Vagina (tissue), 2 donors: ENCODE measurements at regions not wholly inside any gene's neighbourhood (a gene's known extent, or its start where the extent isn't known, plus 50 kb on each side); places are given as distances from the start of the nearest gene placed in this dataset.

ENCODE experiments used
- DNase-seq, 2 donors: peaks; one replicate each; pipeline ENCODE4 v3.0.0-alpha.2; 2017; ENCODE audit errors: extremely low spot score in 2 of 2
- H3K27ac ChIP-seq: fragments of 200-600 bp; sonication (generic); one replicate; pipeline ENCODE4 v1.5.1; 2019
- H3K27me3 ChIP-seq: fragments of 200-600 bp; sonication (generic); one replicate; pipeline ENCODE4 v1.5.1; 2019
- H3K36me3 ChIP-seq, 2 donors: fragments of 200-600 bp; sonication (generic); one replicate each; pipeline ENCODE4 v1.5.1; 2017 to 2019
- H3K4me1 ChIP-seq: fragments of 200-600 bp; sonication (generic); one replicate; pipeline ENCODE4 v1.5.1; 2019
- H3K4me3 ChIP-seq, 2 donors: fragments of 200-600 bp; sonication (generic); 1 replicate in 1 of 2; 2 replicates in 1 of 2; pipeline ENCODE4 v1.5.1; 2016 to 2019
- H3K9me3 ChIP-seq: fragments of 200-600 bp; sonication (generic); one replicate; pipeline ENCODE4 v1.5.1; 2019
- CTCF ChIP-seq, 3 experiments: fragments of 450-650 bp in 2 of 3; fragments of 200-600 bp in 1 of 3; sonication (generic) in 1 of 3; IDR thresholded peaks; one replicate each; pipeline ENCODE4 v1.5.1; 2017 to 2019; ENCODE audit warnings: antibody characterized with exemption in 3 of 3, mild to moderate bottlenecking in 2 of 3, moderate library complexity in 2 of 3
- POLR2A ChIP-seq, 2 donors: fragments of 450-650 bp; IDR thresholded peaks; one replicate each; pipeline ENCODE4 v1.6.1; 2017; ENCODE audit warnings: antibody characterized with exemption in 2 of 2, mild to moderate bottlenecking in 2 of 2, moderate library complexity in 2 of 2
- POLR2AphosphoS5 ChIP-seq, 2 donors: sonication (generic); formaldehyde crosslinking; IDR thresholded peaks; one replicate each; pipeline ENCODE4 v1.9.0; 2017; ENCODE audit warnings: antibody characterized with exemption in 2 of 2, mild to moderate bottlenecking in 2 of 2, low read depth in 1 of 2; ENCODE audit not compliant: insufficient read depth in 1 of 2
- intact Hi-C: fragments of 100-400 bp; cut with DNase I; formaldehyde crosslinking; loops from one replicate; pipeline ENCODE4 v1.15.1; 2023

DNA sequence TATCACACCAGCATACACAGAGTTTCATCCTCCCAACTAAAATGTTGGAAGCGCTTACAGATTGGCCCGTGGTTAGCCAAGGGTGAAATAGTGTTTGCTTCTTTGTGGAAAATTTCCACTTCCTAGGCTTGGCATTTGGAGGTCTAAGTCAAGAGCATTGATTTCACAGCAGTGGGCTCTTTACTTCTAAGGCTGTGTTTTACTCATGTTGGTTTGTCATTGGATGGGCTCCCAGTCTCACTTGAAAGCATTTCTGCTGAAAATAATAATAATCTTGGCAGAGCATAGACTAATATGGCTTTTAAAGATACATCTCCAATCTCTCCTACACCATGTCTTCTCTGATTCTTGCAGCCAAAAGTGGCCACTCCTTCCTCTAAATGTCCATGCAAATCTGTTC, 82.9 kb downstream of the DYNAP start:
- TF ChIP-seq CTCF (IDR thresholded peaks at IDR 0.05) (no peak), POLR2A (IDR thresholded peaks at IDR 0.05) (no peak), POLR2AphosphoS5 (IDR thresholded peaks at IDR 0.05; ENCODE audit: insufficient read depth in 1 of 2, low read depth in 1 of 2) (no peak)
- no peaks in the 10 kb centered on the region for H3K27me3 ChIP-seq
- no peaks in the 10 kb centered on the region for H3K9me3 ChIP-seq
- H3K36me3 ChIP-seq: no peaks in the 10 kb centered on the region
- intact Hi-C loops: no loop called here
- no peak overlapping the region for H3K27ac ChIP-seq
- H3K4me1 ChIP-seq: no peaks in the 10 kb centered on the region
- no peak overlapping the region for H3K4me3 ChIP-seq
- no peak for DNase-seq

- H3K4me1 ChIP-seq: no peaks in the 10 kb centered on the region
- H3K27ac ChIP-seq: no peak overlapping the region
- intact Hi-C loops: loop anchor here (5.0 kb wide), 1 partner anchor 307 kb away; no protein-coding TSS in a partner anchor
- H3K4me3 ChIP-seq: no peak overlapping the region
- TF ChIP-seq POLR2A (IDR thresholded peaks at IDR 0.05): no peak
- TF ChIP-seq POLR2AphosphoS5 (IDR thresholded peaks at IDR 0.05; ENCODE audit: insufficient read depth in 1 of 2, low read depth in 1 of 2): no peak
- TF ChIP-seq CTCF (IDR thresholded peaks at IDR 0.05): no peak
- H3K36me3 ChIP-seq: no peaks in the 10 kb centered on the region
- no peaks in the 10 kb centered on the region for H3K27me3 ChIP-seq
- no peaks in the 10 kb centered on the region for H3K9me3 ChIP-seq
- no peak for DNase-seq
These were observed 84.0 kb downstream of the DYNAP start for GRCh38 chr18:54675076-54675475.

DNA sequence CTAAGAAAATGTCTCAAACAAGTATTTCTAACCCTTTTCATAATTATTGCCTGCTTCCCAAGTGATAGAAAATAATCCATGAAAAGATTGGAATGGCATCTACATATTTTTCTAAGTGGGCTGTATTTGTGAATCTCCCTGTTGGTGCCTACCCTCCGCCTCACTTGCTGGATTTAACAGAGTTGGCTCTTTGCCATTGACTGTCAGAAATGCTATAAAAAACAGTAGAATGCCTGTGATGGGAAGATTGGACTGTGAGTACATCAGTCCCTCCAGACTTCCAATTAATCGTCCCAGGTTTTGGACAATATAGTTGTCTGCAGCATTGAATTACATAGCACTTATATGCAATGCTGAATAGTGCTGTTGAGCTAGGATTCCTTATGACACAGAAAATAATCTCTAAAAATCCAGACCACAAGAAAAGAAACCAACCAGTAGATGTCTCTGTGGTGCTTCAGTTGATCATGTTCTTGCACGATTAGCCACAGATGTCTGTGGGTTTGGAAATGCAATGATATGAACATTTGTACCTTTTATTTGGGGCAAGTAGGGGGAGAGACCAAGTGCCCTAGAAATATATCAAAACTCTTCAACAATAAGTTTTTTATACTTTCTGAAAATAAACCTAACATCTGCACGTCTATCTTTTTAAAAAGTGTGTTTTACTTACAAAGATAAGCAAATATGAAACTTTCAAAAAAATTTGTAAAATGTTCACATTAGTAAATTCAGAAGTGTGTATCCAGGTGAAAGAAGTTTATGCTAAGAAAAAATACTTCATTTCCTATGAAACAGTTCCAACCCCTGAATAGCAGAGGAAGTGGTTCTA, 88.5 kb downstream of the DYNAP start:
- Histone ChIP-seq H3K4me1 (no peaks in the 10 kb centered on the region), H3K9me3 (no peaks in the 10 kb centered on the region), H3K4me3 (no peak overlapping the region), H3K27me3 (no peaks in the 10 kb centered on the region), H3K36me3 (no peaks in the 10 kb centered on the region), H3K27ac (no peak overlapping the region)
- intact Hi-C loops: loop anchor here (5.0 kb wide), 1 partner anchor 303 kb away; no protein-coding TSS in a partner anchor
- no peak for DNase-seq
- TF ChIP-seq CTCF (IDR thresholded peaks at IDR 0.05): peak in 2 of 3 experiments; percentile 25 to 46
- no peak for TF ChIP-seq POLR2A (IDR thresholded peaks at IDR 0.05)
- no peak for TF ChIP-seq POLR2AphosphoS5 (IDR thresholded peaks at IDR 0.05; ENCODE audit: insufficient read depth in 1 of 2, low read depth in 1 of 2)

DNA sequence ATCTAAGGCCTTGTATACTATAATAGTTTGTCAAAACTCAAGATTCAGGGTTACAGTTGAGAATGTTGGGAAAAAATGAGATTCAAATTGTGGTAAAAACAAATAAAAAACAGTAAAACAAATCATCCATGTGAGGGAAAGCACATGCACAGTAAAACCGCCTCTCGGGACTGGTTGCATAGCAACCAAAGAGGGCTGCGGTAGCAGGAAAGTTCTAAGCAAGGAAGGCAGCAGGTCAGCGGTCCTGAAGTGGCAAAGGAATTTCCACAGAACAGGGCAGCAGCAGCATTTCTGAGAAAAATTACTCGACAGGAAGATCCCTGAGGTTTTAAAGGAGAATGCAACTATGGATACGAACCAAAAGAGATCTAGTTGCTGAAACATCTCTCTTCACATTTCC, 93.7 kb downstream of the DYNAP start:
- no peak overlapping the region for H3K4me3 ChIP-seq
- no peak for TF ChIP-seq POLR2A (IDR thresholded peaks at IDR 0.05)
- TF ChIP-seq CTCF (IDR thresholded peaks at IDR 0.05): no peak
- no peak for TF ChIP-seq POLR2AphosphoS5 (IDR thresholded peaks at IDR 0.05; ENCODE audit: insufficient read depth in 1 of 2, low read depth in 1 of 2)
- no peaks in the 10 kb centered on the region for H3K9me3 ChIP-seq
- intact Hi-C loops: no loop called here
- no peak overlapping the region for H3K27ac ChIP-seq
- no peak for DNase-seq
- H3K36me3 ChIP-seq: no peaks in the 10 kb centered on the region
- no peaks in the 10 kb centered on the region for H3K27me3 ChIP-seq
- no peaks in the 10 kb centered on the region for H3K4me1 ChIP-seq

DNA sequence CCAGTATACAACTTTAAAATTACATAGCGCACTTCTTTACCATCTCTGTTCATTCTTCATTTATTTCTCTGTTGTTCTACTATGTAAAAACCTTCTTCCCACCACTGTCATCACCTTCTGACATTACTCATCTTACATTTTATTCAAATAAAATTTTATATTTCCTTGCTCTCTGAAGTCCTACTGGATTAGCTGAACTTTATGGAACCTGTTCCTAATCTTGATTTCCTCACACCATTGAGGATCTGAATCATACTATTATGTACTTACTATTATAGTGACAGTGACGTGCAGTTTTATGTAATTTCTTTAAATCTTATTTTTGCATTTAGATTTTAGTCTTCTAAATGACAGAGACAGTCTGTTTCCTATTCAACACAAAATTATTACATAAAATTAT, 98.3 kb downstream of the DYNAP start:
- TF ChIP-seq CTCF (IDR thresholded peaks at IDR 0.05) (no peak), POLR2A (IDR thresholded peaks at IDR 0.05) (no peak), POLR2AphosphoS5 (IDR thresholded peaks at IDR 0.05; ENCODE audit: insufficient read depth in 1 of 2, low read depth in 1 of 2) (no peak)
- Histone ChIP-seq H3K9me3 (no peaks in the 10 kb centered on the region), H3K27me3 (no peaks in the 10 kb centered on the region), H3K4me3 (no peak overlapping the region), H3K4me1 (no peaks in the 10 kb centered on the region), H3K27ac (no peak overlapping the region), H3K36me3 (no peaks in the 10 kb centered on the region)
- intact Hi-C loops: no loop called here
- no peak for DNase-seq
